Gastrocnemius medialis (tissue), 4 donors: ENCODE measurements at regions not wholly inside any gene's neighbourhood (a gene's known extent, or its start where the extent isn't known, plus 50 kb on each side); places are given as distances from the start of the nearest gene placed in this dataset.

Experiments used
- ATAC-seq, 2 donors: fragments of 150-250 bp; one replicate each; pipeline ENCODE4 v1.9.1; 2016
- DNase-seq, 2 donors: peaks; one replicate each; pipeline ENCODE4 v3.0.0-alpha.2; 2019
- H3K27ac ChIP-seq, 4 donors: fragments of 200-600 bp; sonication (generic); 1 replicate in 1 of 4; 2 replicates in 3 of 4; pipeline ENCODE4 v1.5.1; 2016 to 2018; ENCODE audit warnings: mild to moderate bottlenecking in 2 of 4, moderate library complexity in 1 of 4
- H3K27me3 ChIP-seq, 3 donors: fragments of 200-600 bp; sonication (generic) in 2 of 3; 1 replicate in 1 of 3; 2 replicates in 2 of 3; pipeline versions ENCODE4 v1.5.1 to v1.6.0; 2016 to 2019; ENCODE audit warnings: mild to moderate bottlenecking in 1 of 3, moderate library complexity in 1 of 3
- H3K36me3 ChIP-seq, 2 donors: fragments of 200-600 bp; sonication (generic) in 1 of 2; one replicate each; pipeline ENCODE4 v1.5.1; 2017 to 2018
- H3K4me1 ChIP-seq, 2 donors: fragments of 200-600 bp; sonication (generic) in 1 of 2; one replicate each; pipeline ENCODE4 v1.5.1; 2016 to 2017; ENCODE audit warnings: mild to moderate bottlenecking in 2 of 2
- H3K4me3 ChIP-seq, 4 donors: fragments of 200-600 bp; sonication (generic) in 3 of 4; 1 replicate in 1 of 4; 2 replicates in 3 of 4; pipeline ENCODE4 v1.5.1; 2016 to 2019; ENCODE audit warnings: mild to moderate bottlenecking in 2 of 4
- H3K9me3 ChIP-seq, 3 donors: fragments of 200-600 bp; sonication (generic) in 2 of 3; 1 replicate in 1 of 3; 2 replicates in 2 of 3; pipeline ENCODE4 v1.5.1; 2016 to 2019
- CTCF ChIP-seq, 5 experiments: fragments of 450-650 bp in 3 of 5; fragments of 200-600 bp in 2 of 5; sonication (generic) in 2 of 5; IDR thresholded peaks in 4 of 5; conservative IDR thresholded peaks in 1 of 5; 1 replicate in 4 of 5; 2 replicates in 1 of 5; pipeline ENCODE4 v1.5.1; 2016 to 2019; ENCODE audit warnings: antibody characterized with exemption in 5 of 5, mild to moderate bottlenecking in 3 of 5, moderate library complexity in 3 of 5
- POLR2A ChIP-seq, 2 donors: fragments of 450-650 bp; IDR thresholded peaks; one replicate each; pipeline ENCODE4 v1.6.1; 2017; ENCODE audit warnings: antibody characterized with exemption in 2 of 2, mild to moderate bottlenecking in 2 of 2, moderate library complexity in 2 of 2
- in situ Hi-C, 4 donors: fragments of 200-750 bp; cut with MboI; loops; one replicate each; pipeline versions ENCODE4 v1.15.0 to v1.8.0; 2017; ENCODE audit warnings: low sequenced_read_pairs in 4 of 4
- intact Hi-C: fragments of 100-400 bp; cut with DNase I; formaldehyde crosslinking; loops from one replicate; pipeline ENCODE4 v1.15.1; 2023; ENCODE audit warnings: low total_unique reads

GRCh38 chr20:11219192-11219591, 545.4 kb upstream of the JAG1 start:
- DNase-seq: no peak
- Histone ChIP-seq H3K9me3 (no peaks in the 10 kb centered on the region), H3K4me1 (peaks cover 0 to 4% of the 10 kb centered on the region in 2 donors), H3K36me3 (no peaks in the 10 kb centered on the region), H3K27ac (no peak overlapping the region), H3K4me3 (no peak overlapping the region), H3K27me3 (no peaks in the 10 kb centered on the region)
- intact Hi-C loops (no loop called here), in situ Hi-C loops (no loop called here)
- no peak for TF ChIP-seq POLR2A (IDR thresholded peaks at IDR 0.05)
- no peak for TF ChIP-seq CTCF (IDR thresholded peaks at IDR 0.05 in 4 of 5, conservative IDR thresholded peaks at IDR 0.05 in 1 of 5)
- no peak for ATAC-seq

DNA sequence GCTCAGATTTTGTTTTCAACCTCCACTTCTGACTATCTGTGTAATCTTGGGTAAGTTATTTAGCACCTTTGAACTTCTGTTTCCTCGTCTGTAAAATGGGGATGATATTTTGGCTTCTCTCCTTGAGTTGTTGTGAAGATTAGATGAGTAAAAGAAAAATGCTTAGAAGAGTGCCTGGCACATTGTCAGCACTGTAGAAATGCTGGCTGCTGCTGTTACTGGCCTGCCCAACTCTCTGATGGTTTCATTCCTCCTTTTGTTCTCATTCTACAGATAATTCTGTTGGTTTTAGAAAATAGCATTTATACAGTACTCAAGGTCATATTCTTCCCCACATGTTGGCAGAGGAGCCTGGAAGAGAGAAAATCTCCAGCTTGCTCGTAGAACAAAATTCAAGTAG, 547.2 kb upstream of the JAG1 start:
- TF ChIP-seq POLR2A (IDR thresholded peaks at IDR 0.05): no peak
- no peak for TF ChIP-seq CTCF (IDR thresholded peaks at IDR 0.05 in 4 of 5, conservative IDR thresholded peaks at IDR 0.05 in 1 of 5)
- intact Hi-C loops: no loop called here
- Histone ChIP-seq H3K36me3 (no peaks in the 10 kb centered on the region), H3K9me3 (no peaks in the 10 kb centered on the region), H3K4me1 (peaks cover 0 to 4% of the 10 kb centered on the region in 2 donors), H3K27me3 (no peaks in the 10 kb centered on the region), H3K27ac (no peak overlapping the region), H3K4me3 (no peak overlapping the region)
- ATAC-seq (no peak), DNase-seq (no peak)
- in situ Hi-C loops: no loop called here

- Histone ChIP-seq H3K9me3 (no peaks in the 10 kb centered on the region), H3K27ac (no peak overlapping the region), H3K36me3 (no peaks in the 10 kb centered on the region), H3K27me3 (no peaks in the 10 kb centered on the region), H3K4me1 (peaks cover 0 to 3% of the 10 kb centered on the region in 2 donors), H3K4me3 (no peak overlapping the region)
- in situ Hi-C loops: no loop called here
- TF ChIP-seq POLR2A (IDR thresholded peaks at IDR 0.05) (no peak), CTCF (IDR thresholded peaks at IDR 0.05 in 4 of 5, conservative IDR thresholded peaks at IDR 0.05 in 1 of 5) (no peak)
- ATAC-seq (no peak), DNase-seq (no peak)
- intact Hi-C loops: no loop called here
These were observed 548.4 kb upstream of the JAG1 start for GRCh38 chr20:11222243-11222642.

- ATAC-seq: no peak
These were observed 553.8 kb upstream of the JAG1 start for GRCh38 chr20:11227602-11228001.

More at GRCh38 chr20:11227602-11228001, 553.8 kb upstream of the JAG1 start:
- H3K27me3 ChIP-seq: no peaks in the 10 kb centered on the region
- H3K36me3 ChIP-seq: no peaks in the 10 kb centered on the region
- H3K9me3 ChIP-seq: no peaks in the 10 kb centered on the region
- in situ Hi-C loops: no loop called here
- peaks cover 0 to 4% of the 10 kb centered on the region in 2 donors for H3K4me1 ChIP-seq
- H3K27ac ChIP-seq: no peak overlapping the region
- no peak overlapping the region for H3K4me3 ChIP-seq
- TF ChIP-seq CTCF (IDR thresholded peaks at IDR 0.05 in 4 of 5, conservative IDR thresholded peaks at IDR 0.05 in 1 of 5) (no peak), POLR2A (IDR thresholded peaks at IDR 0.05) (no peak)
- no peak for DNase-seq
- intact Hi-C loops: no loop called here
